Stimulated activated CD4-positive, alpha-beta T cell treated with anti-CD3 and anti-CD28 coated beads, Interleukin-1b, Interleukin-23, amount 100 ng/mL, for 24 hours (primary cell): ENCODE measurements at regions not wholly inside any gene's neighbourhood (a gene's known extent, or its start where the extent isn't known, plus 50 kb on each side); places are given as distances from the start of the nearest gene placed in this dataset.

ENCODE experiments used
- DNase-seq, 4 experiments: peaks; one replicate each; pipeline ENCODE4 v3.0.0-alpha.2; 2020; ENCODE audit warnings: low read depth in 4 of 4, low spot score in 1 of 4

DNA sequence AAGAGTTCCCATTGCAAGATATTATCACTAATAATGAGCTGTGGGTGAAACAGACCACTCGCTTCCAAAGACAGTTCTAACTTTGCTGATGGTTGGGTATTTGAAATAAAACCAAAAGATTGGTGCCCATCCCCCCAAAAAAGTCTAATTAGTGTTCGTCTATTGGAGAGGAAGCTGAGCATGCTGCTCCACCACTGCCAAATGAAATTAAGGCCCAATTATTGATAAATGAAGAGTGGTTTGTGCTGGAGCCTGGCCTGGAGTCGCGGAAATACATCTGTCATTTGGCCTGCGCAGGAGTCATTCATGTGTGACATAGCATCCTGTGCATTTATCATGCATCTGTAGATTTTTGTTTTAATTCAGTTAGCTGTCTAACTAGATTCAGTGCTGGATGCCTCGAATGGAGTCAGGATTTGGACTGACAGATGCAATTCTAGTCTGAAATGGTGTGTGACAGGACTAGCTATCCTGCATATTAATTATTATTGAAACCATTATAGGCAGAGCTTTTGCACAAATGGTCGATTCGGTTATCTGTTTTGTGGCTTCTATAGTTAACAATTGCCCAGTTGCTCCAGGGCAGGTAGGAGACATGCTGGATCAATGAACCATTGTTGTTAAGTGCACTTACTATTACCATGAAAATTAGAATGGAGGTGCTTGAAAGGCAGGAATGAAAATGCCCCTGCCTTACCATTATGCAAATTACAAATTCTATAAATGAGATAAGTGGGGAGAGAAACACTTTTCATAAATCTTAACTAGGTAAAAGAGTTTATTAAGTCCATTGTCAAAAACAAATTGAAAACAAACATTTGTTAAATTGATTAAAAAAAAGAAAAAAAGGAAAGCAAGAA lies 450.4 kb upstream of the TCF4 start:
- DNase-seq = no peak

GRCh38 chr18:56036741-56037140 lies 448.7 kb upstream of the TCF4 start:
- DNase-seq = no peak

- no peak for DNase-seq
These were observed 447.6 kb upstream of the TCF4 start for GRCh38 chr18:56035546-56035945.

- DNase-seq = no peak
These were observed 447.0 kb upstream of the TCF4 start for GRCh38 chr18:56034949-56035348.

DNA sequence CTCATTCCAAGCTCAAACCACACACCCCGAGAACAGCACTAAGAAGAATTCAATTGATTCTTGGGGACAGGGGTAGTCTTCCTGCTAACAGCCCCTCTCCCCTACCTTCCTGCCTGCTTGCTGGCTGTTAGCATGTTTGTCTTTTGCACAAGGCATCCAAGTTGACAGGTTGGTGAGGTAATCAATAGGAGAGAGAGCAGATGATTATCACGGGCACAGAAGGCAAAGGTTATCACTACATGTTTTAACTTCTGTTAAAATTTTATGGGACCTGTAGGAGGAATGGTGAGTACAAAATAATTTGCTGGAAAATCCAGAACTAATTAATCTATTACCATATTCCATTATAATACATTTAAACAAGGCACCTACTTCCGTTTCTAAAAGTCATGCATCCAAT lies 442.1 kb upstream of the TCF4 start:
- DNase-seq = no peak

GRCh38 chr18:56028514-56028913 lies 440.5 kb upstream of the TCF4 start:
- DNase-seq = no peak

DNA sequence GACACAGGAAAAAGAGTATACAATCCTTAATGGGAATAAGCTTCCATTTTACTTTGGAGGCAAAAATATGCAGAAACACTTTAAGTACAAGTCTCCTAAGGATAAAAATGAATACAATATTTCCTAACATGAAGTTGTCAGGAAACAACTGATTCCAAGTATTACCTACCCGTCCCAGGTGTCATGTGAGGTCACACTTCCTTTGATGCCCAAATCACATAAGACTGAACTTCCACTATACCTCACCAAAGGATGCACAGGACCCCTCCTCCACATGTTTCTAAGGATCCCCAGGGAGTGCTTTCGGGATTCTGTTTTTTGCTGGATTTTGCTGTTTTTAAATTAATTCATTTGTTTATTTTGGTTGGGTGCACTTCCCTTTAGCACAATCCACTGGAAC lies 438.5 kb upstream of the TCF4 start:
- no peak for DNase-seq

DNA sequence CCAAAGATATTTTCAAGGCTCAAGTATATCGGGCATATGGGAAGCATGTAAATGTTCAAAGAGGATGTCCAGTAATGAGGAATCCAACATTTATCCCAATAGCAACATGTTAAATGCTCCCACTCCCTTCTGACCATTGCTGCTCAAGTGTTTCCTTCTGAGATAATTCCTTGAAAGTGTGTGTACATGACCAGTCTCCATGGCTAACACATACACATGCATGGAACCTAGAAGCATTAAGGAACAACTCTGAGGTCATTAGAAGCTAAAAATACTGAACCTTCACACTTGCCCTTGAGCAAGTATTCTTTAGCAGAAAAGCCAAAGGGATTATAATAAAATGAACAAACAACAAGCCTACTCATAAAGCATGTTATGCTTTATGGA lies 433.8 kb upstream of the TCF4 start:
- no peak for DNase-seq

GRCh38 chr18:56021136-56021808 lies 433.3 kb upstream of the TCF4 start:
- DNase-seq = no peak

DNA sequence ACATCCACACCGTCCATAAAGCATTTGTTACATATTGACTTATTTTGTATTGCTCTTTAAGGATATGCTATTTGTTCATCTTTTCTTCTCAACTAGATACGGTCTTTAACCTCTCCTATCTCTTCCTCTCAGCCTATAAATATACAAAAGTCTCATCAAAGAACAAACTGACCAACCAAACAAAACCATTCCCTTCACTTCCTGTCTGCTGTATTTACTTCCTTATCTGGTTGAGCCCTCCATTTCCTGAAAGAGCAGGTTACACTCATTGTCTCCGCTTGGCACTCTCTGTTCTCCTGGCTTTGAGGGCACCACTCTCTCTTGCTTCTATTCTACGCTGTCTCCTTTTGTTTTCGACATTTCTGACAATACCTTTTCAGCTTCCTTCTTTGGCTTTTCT lies 431.9 kb upstream of the TCF4 start:
- DNase-seq = no peak

- DNase-seq = no peak
These were observed 431.2 kb upstream of the TCF4 start for GRCh38 chr18:56019156-56019555.

DNA sequence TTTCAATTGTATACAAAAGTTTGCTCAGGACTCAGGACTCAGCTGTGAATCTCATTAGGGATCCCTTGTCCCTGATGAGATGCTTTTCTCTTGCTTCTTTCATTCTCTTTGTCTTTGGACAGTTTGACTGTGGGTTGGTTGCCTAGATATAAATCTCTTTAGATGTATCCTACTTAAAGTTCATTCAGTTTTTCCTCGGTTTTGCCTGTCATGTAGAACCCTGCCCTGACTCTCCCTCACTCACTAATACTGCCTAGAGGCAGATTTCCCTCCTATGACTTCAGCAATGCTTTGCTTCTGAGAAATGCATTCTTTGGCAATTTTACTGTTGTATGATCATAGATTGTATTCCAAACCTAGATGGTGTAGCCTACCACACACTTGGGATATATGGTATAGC lies 421.4 kb upstream of the TCF4 start:
- DNase-seq = no peak

DNA sequence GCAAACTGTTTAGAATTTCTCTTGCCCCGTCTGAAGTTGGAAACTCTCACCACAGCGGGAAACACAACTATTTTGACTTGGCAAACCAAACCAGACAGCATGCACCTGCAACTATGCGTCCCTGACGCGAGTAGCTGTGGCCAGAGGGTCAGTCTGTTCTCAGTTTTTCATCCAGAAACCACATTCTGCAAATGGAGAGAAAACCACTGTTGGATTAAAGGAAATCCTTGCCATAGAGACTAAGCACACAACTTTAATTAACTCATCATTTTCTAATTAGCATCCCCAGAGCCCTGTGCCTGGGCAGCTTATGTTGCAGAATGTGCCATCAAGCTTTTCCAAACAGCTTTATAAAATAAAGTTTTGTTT lies 415.7 kb upstream of the TCF4 start:
- no peak for DNase-seq

DNA sequence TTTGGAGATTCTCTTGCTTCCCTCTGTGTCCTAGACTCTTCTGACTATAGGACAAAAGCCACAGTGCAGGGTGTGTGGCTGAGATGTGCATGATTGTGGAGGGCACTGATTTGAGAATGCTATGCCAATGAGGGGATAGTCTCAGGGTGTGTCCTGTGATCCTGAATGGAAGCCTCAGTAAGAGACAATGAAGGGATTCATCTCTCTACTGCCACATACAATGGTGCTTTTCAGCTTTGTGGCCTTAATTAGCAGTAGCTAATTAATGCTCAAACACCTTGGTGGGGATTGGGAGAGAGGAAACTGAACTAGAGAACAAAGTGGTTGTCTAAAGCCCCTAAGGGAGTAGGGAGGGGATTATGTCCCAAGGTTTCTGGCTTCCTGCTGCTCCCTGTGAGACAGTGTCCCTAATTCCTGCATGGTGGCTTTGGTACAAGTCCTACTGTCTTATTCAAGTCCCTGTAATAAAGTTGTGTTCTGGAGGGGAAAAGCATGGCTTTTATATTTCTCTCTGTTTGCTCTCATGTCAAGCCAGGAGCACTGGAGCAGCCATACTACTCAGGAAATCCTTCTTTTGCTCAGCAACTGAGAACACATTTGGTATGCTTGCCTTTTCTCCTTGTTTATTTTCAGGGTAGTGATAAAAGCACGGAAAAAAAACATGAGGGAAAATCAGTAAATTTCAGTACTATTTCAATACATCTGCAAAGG lies 415.2 kb upstream of the TCF4 start:
- no peak for DNase-seq

DNA sequence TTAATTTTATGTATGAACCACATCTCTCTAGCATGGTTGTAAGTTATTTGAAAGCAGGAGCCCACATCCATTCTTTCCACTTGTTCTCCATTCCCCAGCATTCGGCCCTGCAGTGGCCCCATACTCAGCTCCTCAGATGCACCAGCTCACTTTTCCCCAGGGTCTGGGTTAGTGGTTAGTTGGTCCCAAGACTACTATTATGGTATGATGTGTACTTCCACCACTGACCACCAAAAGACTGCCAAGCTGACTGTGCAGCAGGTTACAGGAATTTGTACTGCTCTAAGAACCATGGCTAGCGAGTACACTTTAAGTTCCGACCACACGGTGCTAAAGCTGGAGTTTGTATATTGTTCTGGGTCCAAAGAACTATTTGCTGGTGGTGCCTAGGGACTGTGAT lies 413.6 kb upstream of the TCF4 start:
- DNase-seq = no peak

DNA sequence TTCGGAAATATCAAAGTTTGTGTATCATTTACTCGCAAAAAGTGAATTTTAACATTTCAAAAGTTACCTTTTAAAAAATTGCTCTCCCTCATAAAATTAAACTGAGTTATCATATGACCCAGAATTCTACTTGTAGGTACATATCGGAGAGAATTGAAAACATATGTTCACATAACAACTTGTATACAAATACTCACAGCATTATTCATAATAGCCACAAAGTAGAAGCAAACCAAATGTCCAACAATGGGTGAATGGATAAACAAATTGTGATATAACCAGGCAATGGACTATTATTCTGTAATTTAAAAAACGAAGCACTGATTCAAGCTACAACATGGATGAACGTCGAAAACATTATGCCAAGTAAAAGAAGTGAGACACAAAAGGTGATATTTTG lies 412.0 kb upstream of the TCF4 start:
- DNase-seq = no peak

DNA sequence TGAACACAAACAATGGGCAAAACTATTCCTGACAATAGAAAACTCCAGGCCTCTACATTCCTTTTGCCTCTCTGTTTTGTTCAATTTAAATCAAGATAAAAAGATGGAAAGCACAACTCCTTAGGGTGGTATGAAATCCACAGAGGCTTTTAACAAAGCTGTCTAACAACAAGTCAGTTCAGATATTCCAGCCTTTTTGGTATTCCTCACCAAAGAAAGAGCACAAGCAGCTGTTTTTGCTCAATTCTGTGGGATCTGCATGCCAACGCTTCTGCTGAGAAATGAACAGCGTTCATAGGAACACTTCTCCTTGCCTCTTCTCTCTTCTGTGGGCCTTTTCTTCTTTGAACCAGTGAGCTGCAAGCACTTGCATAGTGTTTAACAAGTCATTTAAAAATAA lies 411.6 kb upstream of the TCF4 start:
- no peak for DNase-seq

- DNase-seq = no peak
These were observed 410.9 kb upstream of the TCF4 start for GRCh38 chr18:55998801-55999385.

- no peak for DNase-seq
These were observed 410.1 kb upstream of the TCF4 start for GRCh38 chr18:55998071-55998522.

- DNase-seq = no peak
These were observed 409.2 kb upstream of the TCF4 start for GRCh38 chr18:55997151-55997561.

DNA sequence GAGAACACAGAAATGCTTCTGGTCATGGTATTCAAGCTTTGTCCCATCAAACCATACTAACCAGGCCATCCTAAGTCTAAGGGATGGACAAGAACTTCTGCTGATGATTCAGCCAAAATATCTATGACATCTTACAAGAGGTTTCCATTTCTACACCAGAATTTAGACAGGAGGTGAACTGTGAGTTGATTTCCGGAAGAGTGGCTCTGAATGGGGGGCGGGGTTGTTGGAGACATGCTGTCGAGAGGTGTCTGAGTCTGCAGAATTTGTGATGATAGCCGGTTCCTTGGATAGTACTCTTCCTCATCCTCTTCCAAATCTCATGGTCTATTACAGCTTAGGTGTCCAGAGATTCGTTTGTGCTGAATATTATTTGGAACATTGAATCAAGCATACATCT lies 408.7 kb upstream of the TCF4 start:
- DNase-seq = no peak

DNA sequence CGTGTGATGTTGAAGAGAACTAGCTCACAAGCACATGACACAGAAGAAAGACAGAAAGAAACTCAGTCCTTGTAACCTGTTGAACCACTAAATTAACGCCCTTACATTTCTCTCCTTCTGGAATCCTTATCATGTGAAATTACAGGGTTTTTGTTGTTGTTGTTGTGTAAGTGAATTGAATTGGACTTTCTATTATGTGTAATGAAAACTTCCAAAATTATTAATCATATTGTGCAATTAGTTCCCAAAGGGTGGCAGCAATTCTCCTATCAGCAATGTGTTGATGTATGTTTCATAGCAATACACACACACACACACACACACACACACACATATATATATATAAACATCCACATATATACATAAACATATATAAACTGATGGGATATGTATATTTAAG lies 402.2 kb upstream of the TCF4 start:
- DNase-seq = no peak
